NCI-H2081 (cell line): ENCODE measurements at regions not wholly inside any gene's neighbourhood (a gene's known extent, or its start where the extent isn't known, plus 50 kb on each side); places are given as distances from the start of the nearest gene placed in this dataset.
A peak's percentile ranks its signal among the peaks of the same experiment; 100 is the strongest.

ENCODE experiments used
- DNase-seq, 2 experiments: peaks; one replicate each; lab custom pipeline; 2025; lab: John Stamatoyannopoulos, UW

GRCh38 chr6:94535798-94536197, 1041.5 kb upstream of the MANEA start:
- no peak for DNase-seq

DNA sequence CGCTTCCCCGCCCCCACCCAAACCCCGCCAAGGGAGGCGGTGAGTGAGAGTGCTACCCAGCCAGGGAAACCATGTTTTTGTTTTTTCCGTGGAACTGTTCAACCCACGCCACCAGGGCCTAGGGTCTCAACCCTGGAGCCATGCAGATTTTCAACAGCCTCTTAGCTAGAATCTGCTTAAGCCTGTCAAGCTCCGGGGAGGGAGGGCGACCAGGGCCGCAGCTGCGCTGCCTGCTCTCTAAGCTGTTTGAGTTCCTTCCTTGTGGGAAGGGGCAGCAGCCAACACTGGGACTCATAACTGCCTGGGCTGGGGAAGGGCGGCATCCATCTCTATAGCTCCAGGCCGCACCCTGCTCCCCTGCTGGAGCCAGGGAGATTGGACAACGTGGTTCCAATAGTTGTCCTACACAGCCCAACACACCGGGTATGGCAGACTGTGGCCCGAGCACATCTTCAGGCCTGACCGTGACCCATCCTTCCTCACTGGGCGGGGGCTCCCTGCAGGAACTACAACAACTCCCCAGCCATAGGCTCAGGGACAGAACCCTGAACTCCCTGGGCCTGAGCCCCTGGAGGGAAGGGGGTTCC, 1065.7 kb upstream of the MANEA start:
- no peak for DNase-seq

DNA sequence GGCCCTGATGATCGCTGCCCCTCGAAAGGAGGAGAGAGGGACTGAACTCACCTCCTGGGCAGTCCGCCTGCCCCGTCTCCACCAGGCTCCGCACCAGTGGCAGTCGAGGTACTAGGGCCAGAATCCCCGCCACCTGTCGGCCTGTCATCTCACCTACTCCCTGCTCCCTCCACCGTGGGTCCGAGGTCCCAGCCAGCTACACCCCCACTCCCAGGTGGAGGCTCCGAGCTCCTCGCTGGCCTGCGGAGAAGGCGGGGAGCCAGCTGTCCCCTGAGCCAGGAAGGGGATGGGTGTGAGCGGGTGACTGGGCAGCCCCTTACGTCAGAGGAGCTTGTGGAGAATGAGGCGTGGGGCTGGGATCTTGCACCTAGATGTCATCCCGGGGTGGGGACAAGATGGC, 1066.5 kb upstream of the MANEA start:
- no peak for DNase-seq

DNA sequence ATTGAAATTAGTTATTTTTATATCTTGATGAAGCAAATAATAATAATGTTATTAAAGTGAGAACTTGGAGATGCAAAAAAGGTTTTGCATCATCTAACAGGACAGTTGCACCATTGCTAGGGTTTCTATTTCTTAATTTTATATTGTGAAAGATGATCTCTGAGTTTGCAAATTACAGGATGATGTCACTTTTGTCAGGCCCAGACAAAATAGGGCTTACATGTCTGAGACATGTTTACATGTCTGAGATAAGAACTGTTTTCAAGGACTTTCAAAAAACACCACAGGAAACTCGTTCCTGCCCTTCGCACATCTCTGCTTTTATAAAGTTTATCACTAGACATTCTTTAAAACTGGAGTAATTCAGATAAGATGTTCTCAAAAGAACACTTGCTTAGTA, 1075.8 kb upstream of the MANEA start:
- no peak for DNase-seq

- no peak for DNase-seq
These were observed 1078.7 kb upstream of the EPHA7 start for GRCh38 chr6:94498099-94498498.

DNA sequence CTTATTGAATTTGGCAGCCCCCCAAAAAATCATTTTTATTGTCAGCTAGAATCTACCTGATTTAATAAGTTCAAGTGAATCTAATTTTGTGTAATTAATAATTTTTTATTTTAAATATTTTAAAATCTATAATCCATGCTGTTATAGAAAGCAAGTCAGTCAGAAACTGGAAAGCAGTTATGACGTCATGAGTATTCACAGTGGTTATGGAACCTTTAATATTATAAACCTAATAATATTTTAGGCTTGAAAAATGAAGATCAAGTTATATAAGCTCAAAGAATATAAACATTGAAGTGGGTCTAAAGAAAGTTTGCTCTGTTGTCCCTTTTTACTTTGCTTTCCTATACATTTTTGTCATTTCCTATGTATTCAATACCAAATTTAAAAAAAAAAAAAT, 1075.1 kb upstream of the EPHA7 start:
- DNase-seq: no peak

GRCh38 chr6:94487371-94487770, 1068.0 kb upstream of the EPHA7 start:
- peak in 1 of 2 experiments; percentile 14 for DNase-seq

- peak; percentile 74 to 92 for DNase-seq
These were observed 1059.0 kb upstream of the EPHA7 start for GRCh38 chr6:94478133-94479005.

DNA sequence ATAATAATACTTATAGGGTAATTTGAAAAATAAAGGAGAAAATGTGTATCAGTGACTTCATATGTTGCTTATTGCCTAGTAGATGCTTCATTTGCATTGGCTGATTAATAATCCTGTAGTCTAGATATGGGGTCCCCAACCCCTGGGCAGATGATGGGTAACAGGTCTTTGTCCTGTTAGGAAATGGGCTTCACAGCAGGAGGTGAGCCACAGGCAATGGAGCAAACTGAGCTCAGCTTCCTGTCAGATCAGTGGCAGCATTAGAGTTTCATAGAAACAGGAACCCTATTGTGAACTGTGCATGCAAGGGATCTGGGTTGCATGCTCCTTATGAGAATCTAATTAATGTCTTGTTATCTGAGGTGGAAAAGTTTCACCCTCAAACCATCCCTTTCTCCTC, 1049.5 kb upstream of the EPHA7 start:
- DNase-seq: peak in 1 of 2 experiments; percentile 6

- peak in 1 of 2 experiments; percentile 23 for DNase-seq
These were observed 1044.7 kb upstream of the EPHA7 start for GRCh38 chr6:94464018-94464510.

GRCh38 chr6:94463306-94463705, 1043.9 kb upstream of the EPHA7 start:
- DNase-seq: no peak

- DNase-seq: no peak
These were observed 1042.9 kb upstream of the EPHA7 start for GRCh38 chr6:94462231-94462630.

DNA sequence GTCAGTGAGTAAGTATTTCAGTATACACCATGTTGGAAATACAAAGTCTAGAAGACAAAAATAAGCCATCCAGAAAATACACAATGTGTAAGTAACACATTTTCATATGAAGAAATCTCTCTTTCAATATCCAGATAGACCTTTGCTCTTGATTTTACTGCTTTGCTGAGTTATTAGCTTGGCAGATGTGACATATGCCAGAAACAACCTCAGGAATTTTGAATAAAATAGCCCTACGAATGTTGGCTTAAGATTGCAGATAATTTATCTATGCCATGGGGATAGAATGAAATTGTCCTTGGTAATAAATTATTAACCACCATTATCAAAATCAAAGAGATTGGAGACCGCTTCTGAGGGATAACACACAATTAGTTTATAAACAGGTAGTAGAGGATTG, 1036.9 kb upstream of the EPHA7 start:
- no peak for DNase-seq

DNA sequence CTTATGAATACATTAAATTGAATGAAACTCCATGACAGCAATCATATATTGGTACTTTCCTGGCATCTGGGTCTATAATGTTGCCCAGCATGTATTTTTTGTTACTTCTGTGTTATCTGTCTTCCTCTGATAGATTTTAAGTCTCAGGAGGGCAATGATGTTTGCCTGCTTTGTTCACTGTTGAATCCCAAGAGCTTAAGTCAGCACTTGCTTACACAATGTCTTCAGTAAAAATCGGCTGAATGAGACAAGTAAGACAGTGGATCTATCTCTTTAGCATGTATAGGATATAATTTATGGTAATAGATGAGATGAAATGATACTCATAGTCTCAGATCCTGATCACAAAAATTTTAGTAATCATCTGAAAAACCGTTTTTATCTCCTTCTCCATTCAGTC, 1034.9 kb upstream of the EPHA7 start:
- DNase-seq: no peak

- DNase-seq: no peak
These were observed 1026.8 kb upstream of the EPHA7 start for GRCh38 chr6:94446120-94446519.

GRCh38 chr6:94443701-94444100, 1024.3 kb upstream of the EPHA7 start:
- no peak for DNase-seq

DNA sequence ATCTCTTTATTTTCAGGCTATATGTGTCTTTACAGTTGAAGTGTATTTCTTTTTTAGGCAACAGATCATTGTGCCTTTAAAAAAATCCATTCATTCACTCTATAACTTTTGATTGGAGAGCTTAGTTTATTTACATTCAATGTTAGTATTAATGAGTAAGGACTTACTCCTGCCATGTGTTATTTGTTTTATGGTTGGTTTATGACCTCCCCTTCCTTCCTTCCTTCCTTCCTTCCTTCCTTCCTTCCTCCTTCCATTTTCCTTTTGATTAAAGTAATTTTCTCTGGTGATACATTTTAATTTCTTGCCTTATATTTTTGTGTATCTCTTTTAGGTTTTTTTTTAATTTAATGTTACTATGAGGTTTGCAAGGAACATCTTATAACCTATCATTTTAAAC, 1005.3 kb upstream of the EPHA7 start:
- no peak for DNase-seq

GRCh38 chr6:94417363-94417762, 998.0 kb upstream of the EPHA7 start:
- DNase-seq: no peak

- no peak for DNase-seq
These were observed 994.7 kb upstream of the EPHA7 start for GRCh38 chr6:94414041-94414440.

GRCh38 chr6:94401311-94401710, 982.0 kb upstream of the EPHA7 start:
- peak in 1 of 2 experiments; percentile 3 for DNase-seq

DNA sequence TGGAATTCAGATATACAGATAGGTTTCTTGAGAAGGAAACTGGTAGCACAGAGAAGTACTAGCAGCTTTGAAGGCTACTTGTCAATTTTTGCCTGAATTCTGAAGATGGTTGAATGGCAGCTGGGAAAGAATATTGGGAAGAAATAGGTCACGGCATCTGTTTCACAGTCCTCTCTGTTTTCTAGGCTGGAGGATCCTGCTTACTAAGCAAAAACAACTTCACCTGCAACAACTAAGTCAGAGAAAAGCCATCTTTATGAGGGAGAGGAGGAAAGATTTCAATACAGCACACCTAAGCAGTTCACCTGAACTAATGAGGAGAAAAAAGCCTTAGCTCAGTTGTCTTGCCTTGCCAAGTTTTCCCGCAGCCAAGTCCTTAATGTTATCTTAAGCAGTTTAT, 975.5 kb upstream of the EPHA7 start:
- DNase-seq: no peak

DNA sequence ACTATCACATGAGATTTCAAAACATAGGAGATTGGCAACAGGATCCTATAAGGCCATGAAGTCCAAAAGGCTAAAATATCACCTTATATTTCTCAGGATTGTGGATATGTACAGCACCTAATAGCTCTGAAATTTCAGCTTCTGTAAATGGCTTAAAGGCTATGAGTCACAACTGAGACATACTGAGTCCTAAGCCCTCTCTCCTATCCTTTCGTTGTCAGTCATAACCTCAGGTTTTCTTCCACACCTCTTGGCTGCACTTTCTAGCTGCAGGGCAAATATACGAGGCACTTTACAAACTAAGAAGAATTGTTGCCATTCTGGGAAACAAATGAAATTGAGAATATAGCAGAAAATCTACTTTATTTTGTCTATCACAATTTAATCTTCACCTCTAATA, 969.9 kb upstream of the EPHA7 start:
- no peak for DNase-seq

GRCh38 chr6:94377835-94378234, 958.5 kb upstream of the EPHA7 start:
- DNase-seq: peak in 1 of 2 experiments; percentile 36
